GM13977 (cell line): ENCODE measurements at regions not wholly inside any gene's neighbourhood (a gene's known extent, or its start where the extent isn't known, plus 50 kb on each side); places are given as distances from the start of the nearest gene placed in this dataset.

ENCODE experiments used
- DNase-seq: peaks from one replicate; pipeline ENCODE4 v3.0.0; 2012; ENCODE audit warnings: low spot score
- CTCF ChIP-seq: IDR thresholded peaks from 2 replicates; pipeline ENCODE4 v1.5.1; 2012; ENCODE audit warnings: mild to moderate bottlenecking, control low read depth; ENCODE audit not compliant: insufficient read depth; ENCODE audit errors: extremely low read depth, missing control alignments
- in situ Hi-C: fragments of 300-500 bp; cut with MboI; formaldehyde crosslinking; loops from one replicate; pipeline ENCODE4 v1.12.0; 2022; ENCODE audit warnings: low sequenced_read_pairs, low pct_unique_long_range_greater_than_20kb, mixed read lengths, inconsistent platforms; ENCODE audit not compliant: unreplicated experiment

DNA sequence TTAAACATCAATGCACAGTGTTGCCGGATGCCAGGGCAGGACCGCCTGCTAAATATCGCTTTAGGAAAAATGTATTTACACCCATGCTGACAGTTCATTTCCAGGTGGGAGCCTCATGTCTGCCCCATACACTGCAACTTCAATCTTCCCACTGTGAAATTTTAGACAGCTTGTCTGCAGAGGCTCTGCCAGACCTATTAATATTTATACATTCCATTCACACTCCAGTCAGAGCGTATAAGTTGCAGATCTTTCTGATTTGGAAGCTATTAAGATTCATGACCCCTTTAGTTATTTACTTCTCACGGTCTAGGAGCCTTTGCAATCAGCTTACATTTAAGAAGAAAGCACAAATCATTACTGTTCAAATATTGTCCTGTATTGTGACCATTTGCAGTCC, 357.4 kb downstream of the ATP23 start:
- DNase-seq = no peak
- in situ Hi-C loops = no loop called here
- no peak for TF ChIP-seq CTCF

- no peak for TF ChIP-seq CTCF
- in situ Hi-C loops = no loop called here
- DNase-seq = no peak
Observed at GRCh38 chr12:58299371-58299770, 358.0 kb downstream of the ATP23 start.

- in situ Hi-C loops = no loop called here
- no peak for DNase-seq
- no peak for TF ChIP-seq CTCF
Observed at GRCh38 chr12:58301038-58301729, 359.8 kb downstream of the ATP23 start.

- no peak for TF ChIP-seq CTCF
- in situ Hi-C loops = no loop called here
Observed at GRCh38 chr12:58301730-58302122, 360.4 kb downstream of the ATP23 start.

DNA sequence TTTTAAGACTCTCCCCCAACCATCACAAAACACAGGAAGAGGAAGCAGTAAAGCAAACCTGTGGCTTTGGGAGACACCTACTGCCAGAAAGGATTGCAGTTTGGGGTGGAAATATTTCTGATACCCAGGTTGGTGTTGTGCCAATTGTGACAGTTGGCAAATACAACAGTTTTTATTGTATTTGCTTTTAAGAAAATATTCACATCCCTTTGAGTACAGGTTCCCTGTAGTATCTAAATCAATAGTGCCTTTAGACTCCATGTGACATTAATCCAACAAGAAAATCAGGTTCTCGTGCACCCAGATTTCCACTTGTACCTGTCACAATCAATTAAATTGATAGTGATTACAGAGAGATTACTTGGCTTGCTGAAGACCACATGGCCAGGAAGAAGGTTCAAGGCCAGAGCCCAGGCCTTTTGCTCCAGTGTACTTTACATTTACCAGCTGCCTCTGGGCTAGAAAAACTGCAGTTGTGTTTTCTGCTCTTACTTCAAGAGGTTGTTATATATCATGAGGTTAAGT, 361.2 kb downstream of the ATP23 start:
- in situ Hi-C loops = no loop called here

More at GRCh38 chr12:58301730-58302122, 360.4 kb downstream of the ATP23 start:
- no peak for DNase-seq

GRCh38 chr12:58306266-58307000, 365.1 kb downstream of the ATP23 start:
- in situ Hi-C loops = no loop called here
- no peak for DNase-seq
- no peak for TF ChIP-seq CTCF

More for the DNA sequence above, 361.2 kb downstream of the ATP23 start:
- TF ChIP-seq CTCF = no peak
- DNase-seq = no peak
